Endothelial cell of umbilical vein (primary cell): ENCODE measurements at regions not wholly inside any gene's neighbourhood (a gene's known extent, or its start where the extent isn't known, plus 50 kb on each side); places are given as distances from the start of the nearest gene placed in this dataset.

Experiments
- CTCF ChIP-seq, 2 donors: IDR thresholded peaks; 1 replicate in 1 of 2; 2 replicates in 1 of 2; pipeline ENCODE4 v1.5.1; 2011; ENCODE audit warnings: low read length in 2 of 2, mild to moderate bottlenecking in 2 of 2, moderate library complexity in 2 of 2, control low read depth in 1 of 2, inconsistent platforms in 1 of 2, low read depth in 1 of 2; ENCODE audit not compliant: insufficient read depth in 1 of 2; ENCODE audit errors: extremely low read depth in 1 of 2
- POLR2A ChIP-seq: IDR thresholded peaks from 2 replicates; pipeline ENCODE4 v1.6.1; 2012; ENCODE audit warnings: low read depth, mild to moderate bottlenecking, control low read depth, low read length
- POLR2AphosphoS5 ChIP-seq: IDR thresholded peaks from 2 replicates; pipeline ENCODE4 v1.6.1; 2012; ENCODE audit warnings: low read depth, mild to moderate bottlenecking, control low read depth, low read length, moderate library complexity; ENCODE audit not compliant: insufficient read depth

- TF ChIP-seq POLR2AphosphoS5 (no peak), CTCF (IDR thresholded peaks at IDR 0.05; ENCODE audit: extremely low read depth in 1 of 2, insufficient read depth in 1 of 2, low read depth in 1 of 2, low read length in 2 of 2) (no peak), POLR2A (no peak)
Measured at GRCh38 chr18:56167366-56167765, 471.0 kb downstream of the TXNL1 start.
